CD14-positive monocyte (primary cell): ENCODE measurements at regions not wholly inside any gene's neighbourhood (a gene's known extent, or its start where the extent isn't known, plus 50 kb on each side); places are given as distances from the start of the nearest gene placed in this dataset.
"Not testable (repeated sequence)": the region's sequence is repeated elsewhere in the genome, so short reads cannot be mapped to it uniquely, and the experiment has no call there.

ENCODE experiments used
- DNase-seq, 3 donors: peaks; one replicate each; pipeline ENCODE4 v3.0.0-alpha.2; 2011 to 2022
- H2AFZ ChIP-seq: 2 replicates; pipeline ENCODE4 v1.6.0; 2012; ENCODE audit warnings: mild to moderate bottlenecking, low read depth, low read length, inconsistent platforms; ENCODE audit not compliant: insufficient read depth, poor library complexity, severe bottlenecking
- H3K27ac ChIP-seq, 2 donors: 1 replicate in 1 of 2; 2 replicates in 1 of 2; pipeline ENCODE4 v1.5.1; 2012 to 2013; ENCODE audit warnings: low read length in 2 of 2, control low read depth in 1 of 2, inconsistent platforms in 1 of 2, low read depth in 1 of 2, mild to moderate bottlenecking in 1 of 2
- H3K27me3 ChIP-seq, 2 donors: one replicate each; pipeline versions ENCODE4 v1.6.0 to v1.6.1; 2011 to 2013; ENCODE audit warnings: low read length in 2 of 2; ENCODE audit not compliant: control insufficient read depth in 2 of 2, insufficient read depth in 2 of 2
- H3K36me3 ChIP-seq, 2 donors: replicated peaks in 1 of 2; 1 replicate in 1 of 2; 2 replicates in 1 of 2; pipeline versions ENCODE4 v1.5.1 to v1.6.1; 2012 to 2013; ENCODE audit warnings: low read length in 2 of 2, control low read depth in 1 of 2, inconsistent platforms in 1 of 2, mild to moderate bottlenecking in 1 of 2; ENCODE audit not compliant: insufficient read depth in 2 of 2, control insufficient read depth in 1 of 2
- H3K4me1 ChIP-seq, 2 donors: 1 replicate in 1 of 2; 2 replicates in 1 of 2; pipeline versions ENCODE4 v1.5.1 to v1.6.1; 2012 to 2013; ENCODE audit warnings: low read length in 2 of 2, control low read depth in 1 of 2, inconsistent platforms in 1 of 2, mild to moderate bottlenecking in 1 of 2, moderate library complexity in 1 of 2; ENCODE audit not compliant: insufficient read depth in 2 of 2, control insufficient read depth in 1 of 2
- H3K4me2 ChIP-seq: replicated peaks from 2 replicates; pipeline ENCODE3; 2012; ENCODE audit warnings: low read length, moderate library complexity, mild to moderate bottlenecking; ENCODE audit not compliant: poor library complexity, severe bottlenecking; ENCODE audit errors: extremely low read depth
- H3K4me3 ChIP-seq, 3 experiments: fragments of 200-600 bp in 1 of 3; sonication (generic) in 1 of 3; replicated peaks in 1 of 3; 1 replicate in 2 of 3; 2 replicates in 1 of 3; pipeline ENCODE4 v1.5.1; 2011 to 2013; ENCODE audit warnings: low read length in 3 of 3, mild to moderate bottlenecking in 3 of 3, control low read depth in 2 of 3, low read depth in 2 of 3, inconsistent platforms in 1 of 3, moderate library complexity in 1 of 3
- H3K79me2 ChIP-seq: 2 replicates; pipeline ENCODE4 v1.6.0; 2012; ENCODE audit warnings: mild to moderate bottlenecking, control low read depth, inconsistent platforms, low read length, moderate library complexity; ENCODE audit not compliant: insufficient read depth
- H3K9ac ChIP-seq: 2 replicates; pipeline ENCODE4 v1.6.0; 2017; ENCODE audit warnings: low read length, mild to moderate bottlenecking; ENCODE audit not compliant: insufficient read depth, poor library complexity, severe bottlenecking
- H3K9me3 ChIP-seq, 2 donors: replicated peaks in 1 of 2; 1 replicate in 1 of 2; 2 replicates in 1 of 2; pipeline versions ENCODE4 v1.5.1 to v1.6.1; 2012 to 2013; ENCODE audit warnings: low read length in 2 of 2, control low read depth in 1 of 2; ENCODE audit not compliant: control insufficient read depth in 1 of 2, insufficient read depth in 1 of 2
- H4K20me1 ChIP-seq: 2 replicates; pipeline ENCODE4 v1.6.0; 2012; ENCODE audit warnings: mild to moderate bottlenecking, low read length, control low read depth, moderate library complexity; ENCODE audit not compliant: insufficient read depth
- H3K27ac Mint-ChIP-seq, 7 donors: one replicate each; pipeline ENCODE4 v1.8.0; 2020; ENCODE audit warnings: mild to moderate bottlenecking in 7 of 7, mixed read lengths in 7 of 7, moderate library complexity in 6 of 7, inconsistent platforms in 2 of 7
- H3K27me3 Mint-ChIP-seq, 3 donors: one replicate each; pipeline ENCODE4 v1.8.0; 2021 to 2022; ENCODE audit warnings: low read depth in 3 of 3, mild to moderate bottlenecking in 3 of 3, mixed read lengths in 3 of 3, moderate library complexity in 3 of 3, inconsistent platforms in 1 of 3
- H3K36me3 Mint-ChIP-seq, 2 donors: one replicate each; pipeline ENCODE4 v1.8.0; 2020; ENCODE audit warnings: mixed read lengths in 2 of 2, inconsistent platforms in 1 of 2, mild to moderate bottlenecking in 1 of 2
- H3K4me1 Mint-ChIP-seq: one replicate; pipeline ENCODE4 v1.8.0; 2020; ENCODE audit warnings: mild to moderate bottlenecking, mixed read lengths
- H3K4me3 Mint-ChIP-seq, 2 donors: one replicate each; pipeline ENCODE4 v1.8.0; 2020; ENCODE audit warnings: mild to moderate bottlenecking in 2 of 2, mixed read lengths in 2 of 2, moderate library complexity in 1 of 2
- H3K9me3 Mint-ChIP-seq, 7 donors: one replicate each; pipeline ENCODE4 v1.8.0; 2020 to 2022; ENCODE audit warnings: mixed read lengths in 7 of 7, mild to moderate bottlenecking in 6 of 7, moderate library complexity in 6 of 7, inconsistent platforms in 2 of 7
- CTCF ChIP-seq: fragments of 200-600 bp; IDR thresholded peaks from one replicate; pipeline ENCODE4 v1.8.0; 2022; ENCODE audit warnings: antibody characterized with exemption, mild to moderate bottlenecking
- WGBS: methylation state at CpG from one replicate; pipeline ENCODE4 v1.1.5; 2013; ENCODE audit warnings: missing lambda C conversion rate; ENCODE audit not compliant: insufficient coverage; 5-methylcytosine and 5-hydroxymethylcytosine counted together
- intact Hi-C, 2 donors: fragments of 100-400 bp; cut with micrococcal nuclease; formaldehyde crosslinking; loops; one replicate each; pipeline versions ENCODE4 v1.15.0 to v1.15.1; 2023

GRCh38 chr11:11718511-11718910 is 96.7 kb upstream of the GALNT18 start:
- Histone ChIP-seq H4K20me1 (no peaks in the 10 kb centered on the region), H3K79me2 (no peaks in the 10 kb centered on the region), H3K4me2 (no peak overlapping the region), H3K9ac (no peak overlapping the region), H3K4me3 (no peak overlapping the region), H3K36me3 (no peaks in the 10 kb centered on the region), H2AFZ (no peak overlapping the region), H3K27ac (no peak overlapping the region), H3K27me3 (no peaks in the 10 kb centered on the region), H3K9me3 (peaks cover 15 to 25% of the 10 kb centered on the region in 2 donors), H3K4me1 (no peaks in the 10 kb centered on the region)
- H3K4me3 Mint-ChIP-seq, result no peak overlapping the region
- H3K27me3 Mint-ChIP-seq, result peaks cover 0 to 5% (median 0%) of the 10 kb centered on the region in 3 donors
- DNase-seq, result no peak
- H3K4me1 Mint-ChIP-seq, result no peaks in the 10 kb centered on the region
- no peak for TF ChIP-seq CTCF
- peaks cover 18 to 43% (median 29%) of the 10 kb centered on the region in 7 donors for H3K9me3 Mint-ChIP-seq
- H3K36me3 Mint-ChIP-seq, result no peaks in the 10 kb centered on the region
- no CpG with 5 or more reads among the region's 3 CpGs for WGBS
- intact Hi-C loops, result no loop called here
- no peak overlapping the region for H3K27ac Mint-ChIP-seq

- no peak overlapping the region for H3K27ac Mint-ChIP-seq
- peaks cover 0 to 3% (median 0%) of the 10 kb centered on the region in 3 donors for H3K27me3 Mint-ChIP-seq
- H3K4me3 Mint-ChIP-seq, result no peak overlapping the region
- no peaks in the 10 kb centered on the region for H3K27me3 ChIP-seq
- H3K36me3 Mint-ChIP-seq, result no peaks in the 10 kb centered on the region
- no peaks in the 10 kb centered on the region for H4K20me1 ChIP-seq
- H3K36me3 ChIP-seq, result no peaks in the 10 kb centered on the region
- H3K9me3 Mint-ChIP-seq, result peaks cover 16 to 40% (median 23%) of the 10 kb centered on the region in 7 donors
- 96% methylated on average over 13 of the region's 15 CpGs for WGBS
- no peaks in the 10 kb centered on the region for H3K4me1 ChIP-seq
- TF ChIP-seq CTCF, result no peak
- H3K4me1 Mint-ChIP-seq, result no peaks in the 10 kb centered on the region
- peaks cover 11 to 20% of the 10 kb centered on the region in 2 donors for H3K9me3 ChIP-seq
- no peaks in the 10 kb centered on the region for H3K79me2 ChIP-seq
- no peak overlapping the region for H3K4me2 ChIP-seq
- intact Hi-C loops, result no loop called here
- DNase-seq, result no peak
- no peak overlapping the region for H3K27ac ChIP-seq
- no peak overlapping the region for H3K9ac ChIP-seq
- H2AFZ ChIP-seq, result no peak overlapping the region
- no peak overlapping the region for H3K4me3 ChIP-seq
These were observed 95.4 kb upstream of the GALNT18 start for GRCh38 chr11:11717064-11717725.

GRCh38 chr11:11715075-11715474 is 93.3 kb upstream of the GALNT18 start:
- H3K36me3 Mint-ChIP-seq, H4K20me1 ChIP-seq, H3K4me3 ChIP-seq, H3K4me2 ChIP-seq, H3K27ac Mint-ChIP-seq, H3K4me1 ChIP-seq, H3K27me3 Mint-ChIP-seq, H3K27me3 ChIP-seq, H3K4me1 Mint-ChIP-seq, H3K36me3 ChIP-seq, H3K9ac ChIP-seq, H3K4me3 Mint-ChIP-seq, H3K27ac ChIP-seq, H2AFZ ChIP-seq, intact Hi-C loops, H3K79me2 ChIP-seq, DNase-seq: not testable (repeated sequence)
- H3K9me3 ChIP-seq, result peaks cover 11% of the 10 kb centered on the region in 2 donors
- no CpG with 5 or more reads among the region's 1 CpG for WGBS
- peaks cover 15 to 30% (median 22%) of the 10 kb centered on the region in 7 donors for H3K9me3 Mint-ChIP-seq
